Vagina (tissue), 2 donors: ENCODE measurements at regions not wholly inside any gene's neighbourhood (a gene's known extent, or its start where the extent isn't known, plus 50 kb on each side); places are given as distances from the start of the nearest gene placed in this dataset.
A peak's percentile ranks its signal among the peaks of the same experiment; 100 is the strongest.

Experiments
- DNase-seq, 2 donors: peaks; one replicate each; pipeline ENCODE4 v3.0.0-alpha.2; 2017; ENCODE audit errors: extremely low spot score in 2 of 2
- H3K27ac ChIP-seq: fragments of 200-600 bp; sonication (generic); one replicate; pipeline ENCODE4 v1.5.1; 2019
- H3K27me3 ChIP-seq: fragments of 200-600 bp; sonication (generic); one replicate; pipeline ENCODE4 v1.5.1; 2019
- H3K36me3 ChIP-seq, 2 donors: fragments of 200-600 bp; sonication (generic); one replicate each; pipeline ENCODE4 v1.5.1; 2017 to 2019
- H3K4me1 ChIP-seq: fragments of 200-600 bp; sonication (generic); one replicate; pipeline ENCODE4 v1.5.1; 2019
- H3K4me3 ChIP-seq, 2 donors: fragments of 200-600 bp; sonication (generic); 1 replicate in 1 of 2; 2 replicates in 1 of 2; pipeline ENCODE4 v1.5.1; 2016 to 2019
- H3K9me3 ChIP-seq: fragments of 200-600 bp; sonication (generic); one replicate; pipeline ENCODE4 v1.5.1; 2019
- POLR2A ChIP-seq, 2 donors: fragments of 450-650 bp; IDR thresholded peaks; one replicate each; pipeline ENCODE4 v1.6.1; 2017; ENCODE audit warnings: antibody characterized with exemption in 2 of 2, mild to moderate bottlenecking in 2 of 2, moderate library complexity in 2 of 2
- POLR2AphosphoS5 ChIP-seq, 2 donors: sonication (generic); formaldehyde crosslinking; IDR thresholded peaks; one replicate each; pipeline ENCODE4 v1.9.0; 2017; ENCODE audit warnings: antibody characterized with exemption in 2 of 2, mild to moderate bottlenecking in 2 of 2, low read depth in 1 of 2; ENCODE audit not compliant: insufficient read depth in 1 of 2
- intact Hi-C: fragments of 100-400 bp; cut with DNase I; formaldehyde crosslinking; loops from one replicate; pipeline ENCODE4 v1.15.1; 2023
- TF ChIP-seq, protein P1 (sequence below), 3 experiments: fragments of 450-650 bp in 2 of 3; fragments of 200-600 bp in 1 of 3; sonication (generic) in 1 of 3; IDR thresholded peaks; one replicate each; pipeline ENCODE4 v1.5.1; 2017 to 2019; ENCODE audit warnings: antibody characterized with exemption in 3 of 3, mild to moderate bottlenecking in 2 of 3, moderate library complexity in 2 of 3

- DNase-seq, result no peak
- no peak for TF ChIP-seq POLR2A (IDR thresholded peaks at IDR 0.05)
- TF ChIP-seq, protein P1, sequence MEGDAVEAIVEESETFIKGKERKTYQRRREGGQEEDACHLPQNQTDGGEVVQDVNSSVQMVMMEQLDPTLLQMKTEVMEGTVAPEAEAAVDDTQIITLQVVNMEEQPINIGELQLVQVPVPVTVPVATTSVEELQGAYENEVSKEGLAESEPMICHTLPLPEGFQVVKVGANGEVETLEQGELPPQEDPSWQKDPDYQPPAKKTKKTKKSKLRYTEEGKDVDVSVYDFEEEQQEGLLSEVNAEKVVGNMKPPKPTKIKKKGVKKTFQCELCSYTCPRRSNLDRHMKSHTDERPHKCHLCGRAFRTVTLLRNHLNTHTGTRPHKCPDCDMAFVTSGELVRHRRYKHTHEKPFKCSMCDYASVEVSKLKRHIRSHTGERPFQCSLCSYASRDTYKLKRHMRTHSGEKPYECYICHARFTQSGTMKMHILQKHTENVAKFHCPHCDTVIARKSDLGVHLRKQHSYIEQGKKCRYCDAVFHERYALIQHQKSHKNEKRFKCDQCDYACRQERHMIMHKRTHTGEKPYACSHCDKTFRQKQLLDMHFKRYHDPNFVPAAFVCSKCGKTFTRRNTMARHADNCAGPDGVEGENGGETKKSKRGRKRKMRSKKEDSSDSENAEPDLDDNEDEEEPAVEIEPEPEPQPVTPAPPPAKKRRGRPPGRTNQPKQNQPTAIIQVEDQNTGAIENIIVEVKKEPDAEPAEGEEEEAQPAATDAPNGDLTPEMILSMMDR (IDR thresholded peaks at IDR 0.05), result no peak
- TF ChIP-seq POLR2AphosphoS5 (IDR thresholded peaks at IDR 0.05; ENCODE audit: insufficient read depth in 1 of 2, low read depth in 1 of 2), result no peak
- intact Hi-C loops, result no loop called here
- no peaks in the 10 kb centered on the region for H3K4me1 ChIP-seq
- H3K36me3 ChIP-seq, result no peaks in the 10 kb centered on the region
- no peaks in the 10 kb centered on the region for H3K27me3 ChIP-seq
- H3K27ac ChIP-seq, result no peak overlapping the region
- no peaks in the 10 kb centered on the region for H3K9me3 ChIP-seq
- no peak overlapping the region for H3K4me3 ChIP-seq
These were observed 188.2 kb upstream of the HS3ST1 start for GRCh38 chr4:11616856-11617255.

- TF ChIP-seq, protein P1 (IDR thresholded peaks at IDR 0.05), result no peak
- TF ChIP-seq POLR2A (IDR thresholded peaks at IDR 0.05) (no peak), POLR2AphosphoS5 (IDR thresholded peaks at IDR 0.05; ENCODE audit: insufficient read depth in 1 of 2, low read depth in 1 of 2) (no peak)
- H3K27ac ChIP-seq, result no peak overlapping the region
- intact Hi-C loops, result no loop called here
These were observed 186.9 kb upstream of the HS3ST1 start for GRCh38 chr4:11615601-11616000.

DNA sequence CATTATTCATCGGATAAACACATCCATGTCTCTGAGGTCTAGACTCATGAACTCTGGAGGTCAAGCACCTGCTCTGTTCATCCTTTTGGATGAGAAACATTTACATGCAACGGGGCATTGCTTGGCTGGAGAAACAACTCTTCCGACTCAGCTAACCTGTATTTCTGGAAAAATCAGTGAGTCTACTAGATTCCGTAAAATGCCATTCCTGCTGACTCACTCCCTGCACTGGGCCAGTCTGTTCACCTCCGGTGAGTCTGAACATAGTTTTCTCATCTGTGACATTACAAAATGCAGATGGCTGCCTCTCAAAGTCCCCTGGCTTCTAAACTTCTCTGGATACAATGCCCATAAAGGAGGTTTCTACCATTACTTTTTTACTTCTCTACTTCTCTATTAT lies 185.7 kb upstream of the HS3ST1 start:
- Histone ChIP-seq H3K36me3 (no peaks in the 10 kb centered on the region), H3K9me3 (no peaks in the 10 kb centered on the region), H3K27me3 (no peaks in the 10 kb centered on the region), H3K4me1 (no peaks in the 10 kb centered on the region), H3K4me3 (no peak overlapping the region), H3K27ac (no peak overlapping the region)
- DNase-seq, result no peak
- TF ChIP-seq POLR2A (IDR thresholded peaks at IDR 0.05) (no peak), POLR2AphosphoS5 (IDR thresholded peaks at IDR 0.05; ENCODE audit: insufficient read depth in 1 of 2, low read depth in 1 of 2) (peak in 1 of 2 donors; percentile 43)
- TF ChIP-seq, protein P1 (IDR thresholded peaks at IDR 0.05), result no peak
- intact Hi-C loops, result no loop called here

More at GRCh38 chr4:11615601-11616000, 186.9 kb upstream of the HS3ST1 start:
- Histone ChIP-seq H3K9me3 (no peaks in the 10 kb centered on the region), H3K27me3 (no peaks in the 10 kb centered on the region), H3K36me3 (no peaks in the 10 kb centered on the region), H3K4me3 (no peak overlapping the region), H3K4me1 (no peaks in the 10 kb centered on the region)
- DNase-seq, result no peak

DNA sequence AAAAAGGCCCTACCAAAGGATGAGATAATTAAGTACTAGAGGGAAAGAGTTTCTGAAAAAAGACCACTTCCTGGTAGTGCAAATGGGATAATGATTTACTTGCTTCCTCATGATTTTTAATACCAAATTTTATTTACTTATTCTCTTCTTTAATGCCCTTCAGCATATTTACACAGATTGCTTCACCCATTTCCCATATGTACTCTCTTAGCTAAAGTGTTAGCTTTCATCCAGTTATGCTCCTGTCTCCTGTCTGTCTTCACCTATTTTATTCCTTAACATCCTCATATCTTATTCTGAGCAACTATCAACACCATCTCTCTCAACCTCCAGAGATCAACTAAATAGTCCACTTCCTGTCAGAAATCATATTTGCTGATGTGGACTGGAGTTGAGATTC lies 183.2 kb upstream of the HS3ST1 start:
- no peaks in the 10 kb centered on the region for H3K9me3 ChIP-seq
- TF ChIP-seq POLR2A (IDR thresholded peaks at IDR 0.05) (no peak), POLR2AphosphoS5 (IDR thresholded peaks at IDR 0.05; ENCODE audit: insufficient read depth in 1 of 2, low read depth in 1 of 2) (no peak)
- TF ChIP-seq, protein P1 (IDR thresholded peaks at IDR 0.05), result no peak

GRCh38 chr4:11609751-11610150 lies 181.1 kb upstream of the HS3ST1 start:
- TF ChIP-seq POLR2A (IDR thresholded peaks at IDR 0.05) (no peak), POLR2AphosphoS5 (IDR thresholded peaks at IDR 0.05; ENCODE audit: insufficient read depth in 1 of 2, low read depth in 1 of 2) (no peak)
- TF ChIP-seq, protein P1 (IDR thresholded peaks at IDR 0.05), result no peak
- H3K4me1 ChIP-seq, result peaks cover 7% of the 10 kb centered on the region
- no peaks in the 10 kb centered on the region for H3K36me3 ChIP-seq
- H3K9me3 ChIP-seq, result no peaks in the 10 kb centered on the region
- intact Hi-C loops, result no loop called here
- no peak for DNase-seq
- no peak overlapping the region for H3K4me3 ChIP-seq
- no peak overlapping the region for H3K27ac ChIP-seq
- H3K27me3 ChIP-seq, result no peaks in the 10 kb centered on the region

More for the DNA sequence above, 183.2 kb upstream of the HS3ST1 start:
- no peaks in the 10 kb centered on the region for H3K4me1 ChIP-seq
- no peaks in the 10 kb centered on the region for H3K27me3 ChIP-seq
- H3K27ac ChIP-seq, result no peak overlapping the region
- intact Hi-C loops, result no loop called here
- DNase-seq, result no peak
- no peaks in the 10 kb centered on the region for H3K36me3 ChIP-seq
- no peak overlapping the region for H3K4me3 ChIP-seq
